Cardiac fibroblast (primary cell): ENCODE measurements at regions not wholly inside any gene's neighbourhood (a gene's known extent, or its start where the extent isn't known, plus 50 kb on each side); places are given as distances from the start of the nearest gene placed in this dataset.

ENCODE experiments used
- DNase-seq, 2 donors: peaks; one replicate each; pipeline versions ENCODE4 v3.0.0 to v3.0.0-alpha.2; 2010; ENCODE audit warnings: low read depth in 2 of 2
- H3K4me3 ChIP-seq, 2 donors: replicated peaks in 1 of 2; 1 replicate in 1 of 2; 2 replicates in 1 of 2; pipeline ENCODE4 v1.5.1; 2011; ENCODE audit warnings: low read depth in 2 of 2, low read length in 2 of 2, mild to moderate bottlenecking in 2 of 2, moderate library complexity in 1 of 2
- CTCF ChIP-seq: IDR thresholded peaks from one replicate; pipeline ENCODE4 v1.5.1; 2011; ENCODE audit warnings: low read depth, mild to moderate bottlenecking, low read length, inconsistent platforms

- no peak for DNase-seq
- no peak overlapping the region for H3K4me3 ChIP-seq
- TF ChIP-seq CTCF: no peak
Observed at GRCh38 chr21:20259031-20259867, 739.0 kb upstream of the NCAM2 start.

DNA sequence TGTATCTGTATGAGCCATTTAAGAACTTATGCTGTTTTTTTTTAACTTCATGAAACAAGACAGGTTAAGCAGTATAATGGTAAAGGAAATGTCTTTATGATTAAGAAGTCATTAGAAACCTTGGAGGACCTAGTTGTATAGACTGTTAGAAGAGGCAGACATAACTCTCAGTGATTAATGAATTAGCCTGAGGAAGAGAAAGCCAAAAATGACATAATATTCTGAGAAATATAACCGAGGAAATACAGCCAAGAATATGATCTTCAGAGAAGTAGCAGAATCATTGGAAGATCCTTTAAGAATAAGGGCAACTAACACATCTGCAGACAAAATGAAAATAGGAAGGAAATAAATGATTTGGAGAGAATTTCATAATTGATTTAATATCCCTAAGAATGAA is 738.1 kb upstream of the NCAM2 start:
- H3K4me3 ChIP-seq: no peak overlapping the region
- TF ChIP-seq CTCF: no peak
- no peak for DNase-seq

DNA sequence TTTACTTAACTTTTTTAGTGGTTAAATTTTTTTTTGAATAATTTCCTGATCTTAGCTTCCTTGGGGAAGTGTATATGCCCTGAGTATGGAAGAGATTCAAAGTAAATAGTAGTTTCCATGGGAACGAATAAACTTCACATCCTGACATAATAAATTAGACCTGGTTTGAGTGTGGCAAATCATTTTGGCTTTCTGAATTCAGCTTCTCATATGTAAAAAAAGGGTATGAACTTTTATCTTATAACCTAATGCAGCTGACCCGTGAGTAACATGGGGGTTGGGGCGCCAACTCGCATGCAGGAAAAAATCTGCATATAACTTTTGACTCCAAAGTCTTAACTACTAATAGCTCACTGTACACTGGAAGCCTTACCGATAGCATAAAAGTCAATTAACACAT is 736.8 kb upstream of the NCAM2 start:
- DNase-seq: no peak
- no peak for TF ChIP-seq CTCF
- no peak overlapping the region for H3K4me3 ChIP-seq

- DNase-seq: no peak
- no peak for TF ChIP-seq CTCF
- no peak overlapping the region for H3K4me3 ChIP-seq
Observed at GRCh38 chr21:20265707-20266440, 732.3 kb upstream of the NCAM2 start.

GRCh38 chr21:20266441-20266710 is 731.8 kb upstream of the NCAM2 start:
- no peak for DNase-seq

GRCh38 chr21:20270365-20271055 is 727.7 kb upstream of the NCAM2 start:
- no peak for TF ChIP-seq CTCF
- no peak overlapping the region for H3K4me3 ChIP-seq
- DNase-seq: no peak

More at GRCh38 chr21:20266441-20266710, 731.8 kb upstream of the NCAM2 start:
- H3K4me3 ChIP-seq: no peak overlapping the region
- TF ChIP-seq CTCF: no peak
